ENCODE measurements at regions not wholly inside any gene's neighbourhood (a gene's known extent, or its start where the extent isn't known, plus 50 kb on each side); places are given as distances from the start of the nearest gene placed in this dataset.

- TF ChIP-seq CTCF (IDR thresholded peaks at IDR 0.05; ENCODE audit: poor library complexity) (no peak), EZH2 (IDR thresholded peaks at IDR 0.05; ENCODE audit: borderline replicate concordance) (no peak), EZH2phosphoT487 (IDR thresholded peaks at IDR 0.05; ENCODE audit: low read depth, severe bottlenecking, unreplicated experiment) (no peak)
These were observed 241.5 kb downstream of the C1orf94 start for GRCh38 chr1:34418166-34418565.

Measured in hepatocyte (in vitro differentiated cells).